Uterus (tissue), 3 donors: ENCODE measurements at regions not wholly inside any gene's neighbourhood (a gene's known extent, or its start where the extent isn't known, plus 50 kb on each side); places are given as distances from the start of the nearest gene placed in this dataset.

Experiments used
- DNase-seq, 2 donors: peaks; one replicate each; pipeline ENCODE4 v3.0.0-alpha.2; 2019 to 2020
- H3K27ac ChIP-seq, 2 donors: fragments of 200-600 bp; sonication (generic); 1 replicate in 1 of 2; 2 replicates in 1 of 2; pipeline ENCODE4 v1.5.1; 2016 to 2018
- H3K27me3 ChIP-seq, 2 donors: fragments of 200-600 bp; sonication (generic); one replicate each; pipeline ENCODE4 v1.5.1; 2018 to 2019; ENCODE audit warnings: control low read depth in 1 of 2
- H3K36me3 ChIP-seq, 2 donors: fragments of 200-600 bp; sonication (generic); one replicate each; pipeline ENCODE4 v1.5.1; 2019; ENCODE audit warnings: control low read depth in 1 of 2
- H3K4me1 ChIP-seq, 2 donors: fragments of 200-600 bp; sonication (generic); one replicate each; pipeline ENCODE4 v1.5.1; 2018 to 2019; ENCODE audit warnings: control low read depth in 1 of 2
- H3K4me3 ChIP-seq, 2 donors: fragments of 200-600 bp; sonication (generic); 1 replicate in 1 of 2; 2 replicates in 1 of 2; pipeline ENCODE4 v1.5.1; 2018 to 2019; ENCODE audit warnings: mild to moderate bottlenecking in 1 of 2
- H3K9me3 ChIP-seq, 2 donors: fragments of 200-600 bp; sonication (generic); one replicate each; pipeline ENCODE4 v1.5.1; 2019; ENCODE audit warnings: control low read depth in 1 of 2
- POLR2A ChIP-seq, 2 donors: fragments of 450-650 bp; IDR thresholded peaks; one replicate each; pipeline ENCODE4 v1.6.1; 2016; ENCODE audit warnings: antibody characterized with exemption in 2 of 2, mild to moderate bottlenecking in 1 of 2, moderate library complexity in 1 of 2
- intact Hi-C: fragments of 100-400 bp; cut with DNase I; formaldehyde crosslinking; loops from one replicate; pipeline ENCODE4 v1.15.1; 2023; ENCODE audit warnings: low total_unique reads
- TF ChIP-seq, protein P1 (sequence below), 4 experiments: fragments of 200-600 bp in 2 of 4; fragments of 450-650 bp in 2 of 4; sonication (generic) in 2 of 4; IDR thresholded peaks; one replicate each; pipeline ENCODE4 v1.5.1; 2016 to 2019; ENCODE audit warnings: antibody characterized with exemption in 4 of 4, mild to moderate bottlenecking in 2 of 4, moderate library complexity in 1 of 4
- donor health status: DM: yes; HTN: yes; CAD: no.

DNA sequence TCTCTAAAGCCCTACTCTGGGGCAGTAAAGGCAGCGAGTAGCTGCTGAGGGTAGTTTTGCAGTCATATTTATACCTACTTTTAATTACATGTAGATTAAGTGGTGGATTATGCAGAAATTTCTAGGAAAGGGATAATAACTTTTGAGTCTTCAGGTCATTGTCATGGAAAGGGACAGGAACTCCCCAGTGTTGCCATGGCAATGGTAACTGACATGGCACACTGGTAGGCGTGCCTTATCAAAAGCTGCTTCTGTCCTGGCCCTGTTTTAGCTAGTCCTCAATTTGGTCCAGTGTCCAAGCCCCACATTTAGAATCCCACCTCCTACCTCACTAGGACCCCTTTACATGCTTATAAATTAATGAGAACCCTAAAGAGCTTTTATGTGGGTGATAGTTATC is 303.1 kb downstream of the VRK1 start:
- DNase-seq, result no peak
- H3K27ac ChIP-seq, result no peak overlapping the region
- H3K4me3 ChIP-seq, result no peak overlapping the region
- no peaks in the 10 kb centered on the region for H3K36me3 ChIP-seq
- H3K4me1 ChIP-seq, result no peaks in the 10 kb centered on the region
- TF ChIP-seq, protein P1, sequence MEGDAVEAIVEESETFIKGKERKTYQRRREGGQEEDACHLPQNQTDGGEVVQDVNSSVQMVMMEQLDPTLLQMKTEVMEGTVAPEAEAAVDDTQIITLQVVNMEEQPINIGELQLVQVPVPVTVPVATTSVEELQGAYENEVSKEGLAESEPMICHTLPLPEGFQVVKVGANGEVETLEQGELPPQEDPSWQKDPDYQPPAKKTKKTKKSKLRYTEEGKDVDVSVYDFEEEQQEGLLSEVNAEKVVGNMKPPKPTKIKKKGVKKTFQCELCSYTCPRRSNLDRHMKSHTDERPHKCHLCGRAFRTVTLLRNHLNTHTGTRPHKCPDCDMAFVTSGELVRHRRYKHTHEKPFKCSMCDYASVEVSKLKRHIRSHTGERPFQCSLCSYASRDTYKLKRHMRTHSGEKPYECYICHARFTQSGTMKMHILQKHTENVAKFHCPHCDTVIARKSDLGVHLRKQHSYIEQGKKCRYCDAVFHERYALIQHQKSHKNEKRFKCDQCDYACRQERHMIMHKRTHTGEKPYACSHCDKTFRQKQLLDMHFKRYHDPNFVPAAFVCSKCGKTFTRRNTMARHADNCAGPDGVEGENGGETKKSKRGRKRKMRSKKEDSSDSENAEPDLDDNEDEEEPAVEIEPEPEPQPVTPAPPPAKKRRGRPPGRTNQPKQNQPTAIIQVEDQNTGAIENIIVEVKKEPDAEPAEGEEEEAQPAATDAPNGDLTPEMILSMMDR (IDR thresholded peaks at IDR 0.05), result no peak
- no peak for TF ChIP-seq POLR2A (IDR thresholded peaks at IDR 0.05)
- no peaks in the 10 kb centered on the region for H3K27me3 ChIP-seq
- intact Hi-C loops, result no loop called here
- H3K9me3 ChIP-seq, result no peaks in the 10 kb centered on the region

GRCh38 chr14:97101561-97101960 is 304.4 kb downstream of the VRK1 start:
- Histone ChIP-seq H3K4me3 (no peak overlapping the region), H3K36me3 (no peaks in the 10 kb centered on the region), H3K9me3 (no peaks in the 10 kb centered on the region), H3K27ac (no peak overlapping the region), H3K4me1 (no peaks in the 10 kb centered on the region), H3K27me3 (no peaks in the 10 kb centered on the region)
- TF ChIP-seq, protein P1 (IDR thresholded peaks at IDR 0.05), result no peak
- no peak for TF ChIP-seq POLR2A (IDR thresholded peaks at IDR 0.05)
- DNase-seq, result no peak
- intact Hi-C loops, result no loop called here

GRCh38 chr14:97104029-97104428 is 306.8 kb downstream of the VRK1 start:
- no peak overlapping the region for H3K27ac ChIP-seq
- intact Hi-C loops, result no loop called here
- TF ChIP-seq, protein P1 (IDR thresholded peaks at IDR 0.05), result no peak
- TF ChIP-seq POLR2A (IDR thresholded peaks at IDR 0.05), result no peak
- no peaks in the 10 kb centered on the region for H3K36me3 ChIP-seq
- no peaks in the 10 kb centered on the region for H3K9me3 ChIP-seq
- no peaks in the 10 kb centered on the region for H3K27me3 ChIP-seq
- no peak for DNase-seq
- H3K4me3 ChIP-seq, result no peak overlapping the region
- H3K4me1 ChIP-seq, result no peaks in the 10 kb centered on the region

- Histone ChIP-seq H3K36me3 (no peaks in the 10 kb centered on the region), H3K27ac (no peak overlapping the region), H3K27me3 (no peaks in the 10 kb centered on the region), H3K4me1 (no peaks in the 10 kb centered on the region), H3K9me3 (no peaks in the 10 kb centered on the region), H3K4me3 (no peak overlapping the region)
- no peak for DNase-seq
- intact Hi-C loops, result no loop called here
- TF ChIP-seq, protein P1 (IDR thresholded peaks at IDR 0.05), result no peak
- TF ChIP-seq POLR2A (IDR thresholded peaks at IDR 0.05), result no peak
These were observed 309.0 kb downstream of the VRK1 start for GRCh38 chr14:97106166-97106565.

DNA sequence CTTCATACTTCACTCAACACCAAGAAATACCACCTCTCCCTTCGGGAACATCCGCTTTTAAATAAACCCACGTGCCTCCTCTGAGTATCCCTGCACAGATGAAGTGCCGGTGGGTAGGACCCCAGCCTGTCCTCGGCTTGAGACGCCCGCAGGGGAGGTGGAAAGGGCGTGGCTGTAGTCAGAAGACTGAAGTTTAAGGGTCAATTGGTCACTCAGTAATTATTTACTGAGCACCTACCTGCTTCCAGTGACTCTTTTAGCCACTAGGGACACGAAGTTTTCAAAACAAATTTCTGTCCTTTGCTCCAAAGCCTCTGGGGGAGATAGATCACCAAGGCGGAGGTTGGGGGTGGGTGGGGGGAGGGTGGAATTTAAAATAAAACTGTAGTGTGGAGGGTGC is 309.4 kb downstream of the VRK1 start:
- intact Hi-C loops, result no loop called here
- Histone ChIP-seq H3K4me3 (no peak overlapping the region), H3K36me3 (no peaks in the 10 kb centered on the region), H3K27me3 (no peaks in the 10 kb centered on the region), H3K4me1 (no peaks in the 10 kb centered on the region), H3K9me3 (no peaks in the 10 kb centered on the region), H3K27ac (no peak overlapping the region)
- no peak for DNase-seq
- TF ChIP-seq, protein P1 (IDR thresholded peaks at IDR 0.05), result no peak
- TF ChIP-seq POLR2A (IDR thresholded peaks at IDR 0.05), result no peak
